Activated naive CD4-positive, alpha-beta T cell treated with anti-CD3 and anti-CD28 coated beads for 36 hours (primary cell): ENCODE measurements at regions not wholly inside any gene's neighbourhood (a gene's known extent, or its start where the extent isn't known, plus 50 kb on each side); places are given as distances from the start of the nearest gene placed in this dataset.

Experiments
- CTCF ChIA-PET: fragments of 350-600 bp; sonication (Branson Sonifier 250); formaldehyde crosslinking; loops from one replicate; lab custom pipeline; 2021; ENCODE audit warnings: antibody characterized with exemption; lab: Charles Lee
- DNase-seq: peaks from one replicate; pipeline ENCODE4 v3.0.0-alpha.2; 2020
- H3K27ac Mint-ChIP-seq: one replicate; pipeline ENCODE4 v1.8.0; 2021; ENCODE audit warnings: mild to moderate bottlenecking, mixed read lengths
- H3K27me3 Mint-ChIP-seq: one replicate; pipeline ENCODE4 v1.8.0; 2021; ENCODE audit warnings: low read depth, mixed read lengths
- H3K36me3 Mint-ChIP-seq: one replicate; pipeline ENCODE4 v1.8.0; 2021; ENCODE audit warnings: low read depth, mixed read lengths
- H3K4me1 Mint-ChIP-seq: one replicate; pipeline ENCODE4 v1.8.0; 2021; ENCODE audit warnings: low read depth, mixed read lengths
- H3K4me3 Mint-ChIP-seq: one replicate; pipeline ENCODE4 v1.8.0; 2021; ENCODE audit warnings: mild to moderate bottlenecking, moderate library complexity, mixed read lengths
- H3K9me3 Mint-ChIP-seq: one replicate; pipeline ENCODE4 v1.8.0; 2021; ENCODE audit warnings: mixed read lengths
- intact Hi-C: fragments of 100-400 bp; cut with micrococcal nuclease; formaldehyde crosslinking; loops from one replicate; pipeline ENCODE4 v1.15.1; 2023

GRCh38 chr3:38984731-38985130 is 67.0 kb downstream of the SCN11A start:
- H3K27me3 Mint-ChIP-seq = no peaks in the 10 kb centered on the region
- no peaks in the 10 kb centered on the region for H3K4me1 Mint-ChIP-seq
- CTCF ChIA-PET = interaction anchor here (0.6 kb wide), 1 partner anchor 323 kb away, joined by 5 read pairs; no protein-coding TSS in a partner anchor
- no peak overlapping the region for H3K4me3 Mint-ChIP-seq
- no peaks in the 10 kb centered on the region for H3K9me3 Mint-ChIP-seq
- intact Hi-C loops = no loop called here
- H3K27ac Mint-ChIP-seq = no peak overlapping the region
- H3K36me3 Mint-ChIP-seq = no peaks in the 10 kb centered on the region
- no peak for DNase-seq

- intact Hi-C loops = no loop called here
- Mint-ChIP-seq H3K4me3 (no peak overlapping the region), H3K27me3 (no peaks in the 10 kb centered on the region)
These were observed 67.6 kb downstream of the SCN11A start for GRCh38 chr3:38984110-38984509.

GRCh38 chr3:38980938-38981337 is 70.8 kb downstream of the SCN11A start:
- H3K36me3 Mint-ChIP-seq = no peaks in the 10 kb centered on the region

More at GRCh38 chr3:38984110-38984509, 67.6 kb downstream of the SCN11A start:
- H3K36me3 Mint-ChIP-seq = no peaks in the 10 kb centered on the region
- no peak overlapping the region for H3K27ac Mint-ChIP-seq
- no peak for DNase-seq
- CTCF ChIA-PET = interaction anchor here (0.6 to 1.6 kb wide), 3 partner anchors 15 to 387 kb away, joined by 3 to 9 read pairs (median 5); no protein-coding TSS in a partner anchor
- no peaks in the 10 kb centered on the region for H3K9me3 Mint-ChIP-seq
- H3K4me1 Mint-ChIP-seq = no peaks in the 10 kb centered on the region

GRCh38 chr3:38978729-38979128 is 73.0 kb downstream of the SCN11A start:
- no peak overlapping the region for H3K27ac Mint-ChIP-seq
- intact Hi-C loops = no loop called here
- H3K4me3 Mint-ChIP-seq = no peak overlapping the region
- H3K36me3 Mint-ChIP-seq = no peaks in the 10 kb centered on the region
- CTCF ChIA-PET = interaction anchor here (0.9 kb wide), 1 partner anchor 18 kb away, joined by 3 read pairs; no protein-coding TSS in a partner anchor
- H3K4me1 Mint-ChIP-seq = no peaks in the 10 kb centered on the region
- H3K9me3 Mint-ChIP-seq = no peaks in the 10 kb centered on the region
- DNase-seq = no peak
- H3K27me3 Mint-ChIP-seq = no peaks in the 10 kb centered on the region

More at GRCh38 chr3:38980938-38981337, 70.8 kb downstream of the SCN11A start:
- CTCF ChIA-PET = no interaction called here
- intact Hi-C loops = no loop called here
- Mint-ChIP-seq H3K27ac (no peak overlapping the region), H3K9me3 (no peaks in the 10 kb centered on the region), H3K27me3 (no peaks in the 10 kb centered on the region), H3K4me3 (no peak overlapping the region), H3K4me1 (no peaks in the 10 kb centered on the region)
- no peak for DNase-seq

- Mint-ChIP-seq H3K27me3 (no peaks in the 10 kb centered on the region), H3K4me1 (no peaks in the 10 kb centered on the region), H3K4me3 (no peak overlapping the region), H3K36me3 (no peaks in the 10 kb centered on the region), H3K27ac (no peak overlapping the region), H3K9me3 (no peaks in the 10 kb centered on the region)
- DNase-seq = no peak
- intact Hi-C loops = no loop called here
- CTCF ChIA-PET = interaction anchor here (1.4 to 4.1 kb wide), 3 partner anchors 11 to 322 kb away, joined by 4 to 19 read pairs (median 6); no protein-coding TSS in a partner anchor
These were observed 80.7 kb downstream of the SCN11A start for GRCh38 chr3:38970851-38971638.

- Mint-ChIP-seq H3K4me1 (no peaks in the 10 kb centered on the region), H3K4me3 (no peak overlapping the region), H3K36me3 (no peaks in the 10 kb centered on the region), H3K27ac (no peak overlapping the region), H3K9me3 (no peaks in the 10 kb centered on the region), H3K27me3 (no peaks in the 10 kb centered on the region)
- CTCF ChIA-PET = interaction anchor here (0.8 to 4.1 kb wide), 2 partner anchors 9 to 43 kb away, joined by 3 to 19 read pairs; no protein-coding TSS in a partner anchor
- intact Hi-C loops = no loop called here
- DNase-seq = no peak
These were observed 82.2 kb downstream of the SCN11A start for GRCh38 chr3:38969317-38970235.

GRCh38 chr3:38968891-38969290 is 82.9 kb downstream of the SCN11A start:
- intact Hi-C loops = no loop called here
- Mint-ChIP-seq H3K27me3 (no peaks in the 10 kb centered on the region), H3K9me3 (no peaks in the 10 kb centered on the region), H3K4me1 (no peaks in the 10 kb centered on the region), H3K36me3 (no peaks in the 10 kb centered on the region), H3K4me3 (no peak overlapping the region), H3K27ac (no peak overlapping the region)
- DNase-seq = no peak
- CTCF ChIA-PET = interaction anchor here (0.8 to 4.1 kb wide), 2 partner anchors 9 to 42 kb away, joined by 3 to 19 read pairs; no protein-coding TSS in a partner anchor

- CTCF ChIA-PET = no interaction called here
- H3K4me1 Mint-ChIP-seq = no peaks in the 10 kb centered on the region
- H3K27me3 Mint-ChIP-seq = no peaks in the 10 kb centered on the region
- no peak overlapping the region for H3K27ac Mint-ChIP-seq
- no peaks in the 10 kb centered on the region for H3K9me3 Mint-ChIP-seq
- DNase-seq = no peak
- intact Hi-C loops = no loop called here
- no peak overlapping the region for H3K4me3 Mint-ChIP-seq
- no peaks in the 10 kb centered on the region for H3K36me3 Mint-ChIP-seq
These were observed 83.3 kb downstream of the SCN11A start for GRCh38 chr3:38968403-38968802.

- H3K36me3 Mint-ChIP-seq = no peaks in the 10 kb centered on the region
- DNase-seq = no peak
- H3K27me3 Mint-ChIP-seq = no peaks in the 10 kb centered on the region
- no peaks in the 10 kb centered on the region for H3K4me1 Mint-ChIP-seq
- intact Hi-C loops = no loop called here
- CTCF ChIA-PET = interaction anchor here (0.9 kb wide), 1 partner anchor 63 kb away, joined by 3 read pairs; no protein-coding TSS in a partner anchor
- H3K4me3 Mint-ChIP-seq = no peak overlapping the region
- no peak overlapping the region for H3K27ac Mint-ChIP-seq
- H3K9me3 Mint-ChIP-seq = no peaks in the 10 kb centered on the region
These were observed 84.1 kb downstream of the SCN11A start for GRCh38 chr3:38967693-38967989.

- Mint-ChIP-seq H3K9me3 (no peaks in the 10 kb centered on the region), H3K4me1 (no peaks in the 10 kb centered on the region), H3K36me3 (no peaks in the 10 kb centered on the region), H3K4me3 (no peak overlapping the region), H3K27ac (no peak overlapping the region), H3K27me3 (no peaks in the 10 kb centered on the region)
- CTCF ChIA-PET = interaction anchor here (0.9 kb wide), 1 partner anchor 64 kb away, joined by 3 read pairs; no protein-coding TSS in a partner anchor
- DNase-seq = no peak
- intact Hi-C loops = no loop called here
These were observed 84.7 kb downstream of the SCN11A start for GRCh38 chr3:38966811-38967692.

GRCh38 chr3:38964646-38965045 is 87.1 kb downstream of the SCN11A start:
- Mint-ChIP-seq H3K9me3 (no peaks in the 10 kb centered on the region), H3K36me3 (no peaks in the 10 kb centered on the region), H3K27ac (no peak overlapping the region), H3K4me3 (no peak overlapping the region), H3K4me1 (no peaks in the 10 kb centered on the region), H3K27me3 (no peaks in the 10 kb centered on the region)
- intact Hi-C loops = no loop called here
- CTCF ChIA-PET = no interaction called here
- DNase-seq = no peak
